OCI-LY7 (cell line): ENCODE measurements at regions not wholly inside any gene's neighbourhood (a gene's known extent, or its start where the extent isn't known, plus 50 kb on each side); places are given as distances from the start of the nearest gene placed in this dataset.

Experiments
- EZH2phosphoT487 ChIP-seq: fragments of 200-600 bp; sonication (generic); IDR thresholded peaks from 2 replicates; pipeline ENCODE4 v1.6.1; 2018; ENCODE audit warnings: low read depth, borderline replicate concordance, mild to moderate bottlenecking, mixed run types, antibody characterized with exemption, low read length, moderate library complexity, mixed read lengths
- TF ChIP-seq, protein P1 (sequence below): fragments of 200-600 bp; sonication (generic); conservative IDR thresholded peaks from 2 replicates; pipeline ENCODE4 v1.5.1; 2014; ENCODE audit warnings: mild to moderate bottlenecking, antibody characterized with exemption, low read length, moderate library complexity, mixed read lengths

DNA sequence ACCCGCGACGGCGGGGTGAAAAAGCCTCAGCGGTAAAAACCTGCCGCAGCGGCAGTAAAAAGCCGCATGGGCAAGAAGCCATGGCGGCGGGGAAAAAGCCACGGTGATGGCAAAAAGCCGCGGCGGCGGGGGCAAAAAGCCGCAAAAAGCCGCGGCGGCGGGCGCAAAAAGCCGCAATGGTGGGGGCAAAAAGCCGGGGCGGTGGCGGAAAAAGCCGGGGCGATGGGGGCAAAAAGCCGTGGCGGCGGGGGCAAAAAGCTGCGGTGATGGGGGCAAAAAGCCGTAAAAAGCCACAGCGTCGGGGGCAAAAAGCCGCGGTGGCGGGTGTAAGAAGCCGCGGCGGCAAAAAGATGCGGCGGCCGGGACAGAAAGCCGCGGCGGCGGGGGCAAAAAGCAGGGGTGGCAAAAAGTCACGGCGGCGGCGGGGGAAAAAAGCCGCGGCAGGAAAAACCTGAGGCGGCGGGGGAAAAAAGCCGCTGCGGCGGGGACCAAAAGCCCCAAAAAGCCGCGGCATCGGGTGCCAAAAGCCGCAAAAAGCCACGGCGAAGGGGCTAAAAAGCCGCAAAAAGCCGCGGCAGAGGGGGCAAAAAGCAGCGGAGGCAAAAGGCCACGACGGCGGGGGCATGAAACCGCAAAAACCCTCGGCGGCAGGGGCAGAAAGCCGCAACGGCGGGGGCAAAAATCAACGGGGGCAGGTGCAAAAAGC, 488.5 kb downstream of the ZNF33B start:
- TF ChIP-seq, protein P1, sequence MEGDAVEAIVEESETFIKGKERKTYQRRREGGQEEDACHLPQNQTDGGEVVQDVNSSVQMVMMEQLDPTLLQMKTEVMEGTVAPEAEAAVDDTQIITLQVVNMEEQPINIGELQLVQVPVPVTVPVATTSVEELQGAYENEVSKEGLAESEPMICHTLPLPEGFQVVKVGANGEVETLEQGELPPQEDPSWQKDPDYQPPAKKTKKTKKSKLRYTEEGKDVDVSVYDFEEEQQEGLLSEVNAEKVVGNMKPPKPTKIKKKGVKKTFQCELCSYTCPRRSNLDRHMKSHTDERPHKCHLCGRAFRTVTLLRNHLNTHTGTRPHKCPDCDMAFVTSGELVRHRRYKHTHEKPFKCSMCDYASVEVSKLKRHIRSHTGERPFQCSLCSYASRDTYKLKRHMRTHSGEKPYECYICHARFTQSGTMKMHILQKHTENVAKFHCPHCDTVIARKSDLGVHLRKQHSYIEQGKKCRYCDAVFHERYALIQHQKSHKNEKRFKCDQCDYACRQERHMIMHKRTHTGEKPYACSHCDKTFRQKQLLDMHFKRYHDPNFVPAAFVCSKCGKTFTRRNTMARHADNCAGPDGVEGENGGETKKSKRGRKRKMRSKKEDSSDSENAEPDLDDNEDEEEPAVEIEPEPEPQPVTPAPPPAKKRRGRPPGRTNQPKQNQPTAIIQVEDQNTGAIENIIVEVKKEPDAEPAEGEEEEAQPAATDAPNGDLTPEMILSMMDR: no peak
- no peak for TF ChIP-seq EZH2phosphoT487
